Thyroid gland (tissue), 4 donors: ENCODE measurements at regions not wholly inside any gene's neighbourhood (a gene's known extent, or its start where the extent isn't known, plus 50 kb on each side); places are given as distances from the start of the nearest gene placed in this dataset.

Experiments
- DNase-seq, 2 donors: peaks; one replicate each; pipeline ENCODE4 v3.0.0-alpha.2; 2019
- H3K27ac ChIP-seq, 3 donors: fragments of 200-600 bp; sonication (generic); 1 replicate in 2 of 3; 2 replicates in 1 of 3; pipeline ENCODE4 v1.5.1; 2016 to 2019; ENCODE audit warnings: mild to moderate bottlenecking in 1 of 3, moderate library complexity in 1 of 3
- H3K27me3 ChIP-seq: fragments of 200-600 bp; sonication (generic); one replicate; pipeline ENCODE4 v1.5.1; 2019
- H3K36me3 ChIP-seq, 2 donors: fragments of 200-600 bp; sonication (generic); one replicate each; pipeline ENCODE4 v1.5.1; 2016 to 2019
- H3K4me1 ChIP-seq, 2 donors: fragments of 200-600 bp; sonication (generic); one replicate each; pipeline ENCODE4 v1.5.1; 2017 to 2019
- H3K4me3 ChIP-seq, 3 donors: fragments of 200-600 bp; sonication (generic); replicated peaks in 1 of 3; 1 replicate in 2 of 3; 2 replicates in 1 of 3; pipeline ENCODE4 v1.5.1; 2016; ENCODE audit warnings: mild to moderate bottlenecking in 1 of 3
- H3K9me3 ChIP-seq: fragments of 200-600 bp; sonication (generic); one replicate; pipeline ENCODE4 v1.5.1; 2017
- CTCF ChIP-seq, 6 experiments: fragments of 200-600 bp in 3 of 6; fragments of 450-650 bp in 3 of 6; sonication (generic) in 3 of 6; IDR thresholded peaks; one replicate each; pipeline ENCODE4 v1.5.1; 2016 to 2019; ENCODE audit warnings: antibody characterized with exemption in 6 of 6, mild to moderate bottlenecking in 2 of 6, inconsistent platforms in 1 of 6, moderate library complexity in 1 of 6
- POLR2A ChIP-seq, 2 donors: fragments of 450-650 bp; IDR thresholded peaks; one replicate each; pipeline ENCODE4 v1.6.1; 2017; ENCODE audit warnings: antibody characterized with exemption in 2 of 2, mild to moderate bottlenecking in 2 of 2, moderate library complexity in 1 of 2
- WGBS, 2 donors: methylation state at CpG; one replicate each; pipeline ENCODE4 v1.1.5; 2017; 5-methylcytosine and 5-hydroxymethylcytosine counted together
- intact Hi-C: fragments of 100-400 bp; cut with DNase I; formaldehyde crosslinking; loops from one replicate; pipeline ENCODE4 v1.15.1; 2023

- Histone ChIP-seq H3K4me1 (no peaks in the 10 kb centered on the region), H3K4me3 (no peak overlapping the region), H3K9me3 (no peaks in the 10 kb centered on the region), H3K27ac (no peak overlapping the region), H3K27me3 (no peaks in the 10 kb centered on the region), H3K36me3 (no peaks in the 10 kb centered on the region)
- 68 to 70% methylated on average over 1 of the region's 1 CpG for WGBS, 2 donors
- intact Hi-C loops, result no loop called here
- no peak for TF ChIP-seq CTCF (IDR thresholded peaks at IDR 0.05)
- no peak for TF ChIP-seq POLR2A (IDR thresholded peaks at IDR 0.05)
- DNase-seq, result no peak
These were observed 180.4 kb downstream of the ZIC3 start for GRCh38 chrX:137746289-137746688.

GRCh38 chrX:137747244-137748043, 181.5 kb downstream of the ZIC3 start:
- WGBS, 2 donors, result 33 to 34% methylated on average over 14 of the region's 14 CpGs
- Histone ChIP-seq H3K4me1 (no peaks in the 10 kb centered on the region), H3K27ac (no peak overlapping the region), H3K9me3 (no peaks in the 10 kb centered on the region), H3K4me3 (no peak overlapping the region), H3K27me3 (no peaks in the 10 kb centered on the region), H3K36me3 (no peaks in the 10 kb centered on the region)
- TF ChIP-seq POLR2A (IDR thresholded peaks at IDR 0.05) (no peak), CTCF (IDR thresholded peaks at IDR 0.05) (no peak)
- intact Hi-C loops, result no loop called here
- no peak for DNase-seq

GRCh38 chrX:137748827-137749226, 182.9 kb downstream of the ZIC3 start:
- no peak overlapping the region for H3K27ac ChIP-seq
- H3K9me3 ChIP-seq, result no peaks in the 10 kb centered on the region
- 29 to 31% methylated on average over 7 of the region's 7 CpGs for WGBS, 2 donors
- TF ChIP-seq CTCF (IDR thresholded peaks at IDR 0.05) (no peak), POLR2A (IDR thresholded peaks at IDR 0.05) (no peak)
- no peaks in the 10 kb centered on the region for H3K27me3 ChIP-seq
- no peaks in the 10 kb centered on the region for H3K4me1 ChIP-seq
- no peak overlapping the region for H3K4me3 ChIP-seq
- H3K36me3 ChIP-seq, result no peaks in the 10 kb centered on the region
- no peak for DNase-seq
- intact Hi-C loops, result no loop called here

DNA sequence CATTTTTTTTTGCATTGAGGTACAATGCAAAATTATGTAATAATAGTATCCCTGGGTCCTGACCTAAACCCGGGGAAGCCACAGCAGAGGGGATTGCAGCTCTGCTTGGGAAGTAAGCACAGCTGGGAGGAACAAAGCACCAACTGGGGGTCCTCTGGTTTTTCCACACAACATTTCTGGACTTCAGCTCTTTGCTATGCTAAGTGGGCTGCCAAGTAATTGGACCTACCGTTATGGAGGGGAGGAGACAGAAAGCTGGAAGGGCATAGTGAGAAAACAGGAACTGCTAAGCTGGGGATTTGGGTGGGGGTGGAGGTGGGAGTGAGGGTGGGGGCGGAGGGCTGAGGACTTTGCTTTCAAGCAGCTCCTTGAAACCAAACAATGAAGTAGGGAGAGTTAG, 183.3 kb downstream of the ZIC3 start:
- intact Hi-C loops, result no loop called here
- H3K36me3 ChIP-seq, result no peaks in the 10 kb centered on the region
- no peak for DNase-seq
- no peaks in the 10 kb centered on the region for H3K27me3 ChIP-seq
- H3K4me1 ChIP-seq, result no peaks in the 10 kb centered on the region
- H3K9me3 ChIP-seq, result no peaks in the 10 kb centered on the region
- 9 to 11% methylated on average over 3 of the region's 3 CpGs for WGBS, 2 donors
- H3K4me3 ChIP-seq, result no peak overlapping the region
- H3K27ac ChIP-seq, result no peak overlapping the region
- no peak for TF ChIP-seq CTCF (IDR thresholded peaks at IDR 0.05)
- TF ChIP-seq POLR2A (IDR thresholded peaks at IDR 0.05), result no peak

GRCh38 chrX:137771537-137771936, 205.6 kb downstream of the ZIC3 start:
- Histone ChIP-seq H3K27ac (no peak overlapping the region), H3K4me1 (no peaks in the 10 kb centered on the region), H3K9me3 (no peaks in the 10 kb centered on the region), H3K4me3 (no peak overlapping the region), H3K36me3 (no peaks in the 10 kb centered on the region), H3K27me3 (no peaks in the 10 kb centered on the region)
- TF ChIP-seq CTCF (IDR thresholded peaks at IDR 0.05) (no peak), POLR2A (IDR thresholded peaks at IDR 0.05) (no peak)
- intact Hi-C loops, result no loop called here
- DNase-seq, result no peak
- 46 to 58% methylated on average over 2 of the region's 2 CpGs for WGBS, 2 donors
